Sciatic nerve (tissue), 2 donors: ENCODE measurements at regions not wholly inside any gene's neighbourhood (a gene's known extent, or its start where the extent isn't known, plus 50 kb on each side); places are given as distances from the start of the nearest gene placed in this dataset.

Source experiments
- ATAC-seq: fragments of 200-7000 bp; cut with Tn5 transposase; one replicate; pipeline ENCODE4 v1.9.1; 2020; ENCODE audit warnings: mild to moderate bottlenecking, moderate library complexity
- DNase-seq: peaks from one replicate; pipeline ENCODE4 v3.0.0-alpha.2; 2020; ENCODE audit warnings: low spot score
- intact Hi-C: fragments of 100-400 bp; cut with DNase I; formaldehyde crosslinking; loops from one replicate; pipeline ENCODE4 v1.14.2; 2022
- donor health status: DM: no; HTN: no; CAD: no.
- donor health status: DM: no; HTN: no; CAD: no.

DNA sequence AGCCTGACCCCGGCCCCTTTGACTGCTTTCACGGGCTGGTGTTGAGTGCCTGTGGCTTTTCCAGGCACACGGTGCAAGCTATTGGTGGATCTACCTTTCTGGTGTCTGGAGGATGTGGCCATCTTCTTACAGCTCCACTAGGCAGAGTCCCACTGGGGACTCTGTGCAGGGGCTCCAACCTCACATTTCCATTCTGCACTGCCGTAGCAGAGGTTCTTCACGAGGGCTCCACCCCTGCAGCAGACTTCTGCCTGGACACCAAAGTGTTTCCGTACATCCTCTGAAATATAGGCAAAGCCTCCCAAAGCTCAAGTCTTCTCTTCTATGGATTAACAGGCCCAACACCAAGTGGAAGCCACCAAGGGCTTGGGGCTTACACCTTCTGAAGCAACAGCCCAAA is 691.5 kb upstream of the POU3F2 start:
- intact Hi-C loops = no loop called here
- DNase-seq (no peak), ATAC-seq (no peak)

DNA sequence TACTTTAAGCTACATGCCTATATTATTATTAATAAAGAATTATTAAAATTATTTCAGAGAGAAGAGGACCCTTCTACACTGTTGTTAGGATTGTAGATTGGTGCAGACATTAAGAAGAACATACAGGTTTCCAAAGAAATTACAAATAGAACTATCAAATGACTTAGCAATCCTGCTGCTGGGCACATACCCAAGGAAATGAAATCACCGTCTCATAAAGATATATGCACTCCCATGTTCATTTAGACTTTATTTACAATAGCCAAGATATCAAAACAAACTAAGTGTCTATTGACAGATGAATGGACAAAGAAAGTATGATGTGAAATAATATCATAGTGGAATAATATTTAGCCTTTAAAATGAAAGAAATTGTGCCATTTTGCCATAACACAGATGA is 687.7 kb upstream of the POU3F2 start:
- intact Hi-C loops = no loop called here
- ATAC-seq (no peak), DNase-seq (no peak)

DNA sequence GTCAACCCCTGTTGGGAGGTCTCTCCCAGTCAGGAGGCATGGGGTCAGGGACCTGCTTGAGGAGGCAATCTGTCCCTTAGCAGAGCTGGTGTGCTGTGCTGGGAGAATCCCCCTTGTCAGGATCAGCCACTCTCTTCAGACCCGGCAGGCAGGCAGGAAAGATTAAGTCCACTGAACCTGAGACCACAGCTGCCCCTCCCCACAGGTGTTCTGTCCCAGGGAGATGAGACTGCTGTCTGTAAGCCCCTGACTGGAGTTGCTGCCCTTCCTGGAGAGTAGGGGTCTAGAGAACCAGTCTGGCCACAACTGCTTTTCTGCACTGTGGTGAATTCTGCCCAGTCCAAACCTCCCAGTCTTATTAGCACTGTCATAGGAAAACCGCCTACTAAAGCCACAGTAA is 677.8 kb upstream of the POU3F2 start:
- intact Hi-C loops = no loop called here
- ATAC-seq (no peak), DNase-seq (no peak)

DNA sequence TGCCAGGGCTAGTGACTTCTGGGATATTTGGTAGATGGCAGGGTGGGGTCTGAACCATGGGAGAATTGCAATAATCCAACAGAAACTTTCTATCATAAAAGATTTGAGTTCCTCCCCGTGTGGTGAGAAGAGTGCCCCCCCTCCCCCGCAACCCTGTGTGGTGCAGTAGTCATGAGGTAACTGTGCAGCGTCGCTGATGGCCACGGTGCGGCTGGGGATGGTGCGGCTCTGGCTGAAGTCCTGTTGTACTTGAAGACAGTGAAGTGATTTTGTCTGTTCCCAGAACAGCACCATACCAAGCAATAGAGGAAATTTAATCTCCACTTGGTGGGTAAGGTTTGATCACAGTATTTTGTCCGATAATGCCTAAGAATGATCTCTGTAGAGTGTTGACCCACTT is 654.8 kb upstream of the POU3F2 start:
- ATAC-seq (no peak), DNase-seq (no peak)
- intact Hi-C loops = loop anchor here (5.0 kb wide), 1 partner anchor 1253 kb away; no protein-coding TSS in a partner anchor

DNA sequence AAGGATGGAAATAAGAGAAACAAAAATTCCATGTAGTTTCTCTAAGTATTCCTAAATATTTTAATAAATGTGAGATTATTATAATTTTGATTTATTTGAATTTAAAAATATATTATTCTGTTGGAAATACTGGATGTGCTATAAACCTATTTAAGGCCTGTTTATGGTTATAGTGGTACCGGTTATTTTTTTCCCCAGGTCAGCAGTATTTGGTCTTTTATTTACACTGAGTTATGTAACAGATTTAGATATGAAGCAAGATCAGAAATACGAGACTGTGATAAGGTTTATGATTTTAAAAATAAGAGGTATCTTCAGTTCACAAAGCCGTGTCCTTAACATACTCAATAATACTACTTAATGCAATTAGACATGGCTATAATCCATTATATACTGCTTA is 634.3 kb upstream of the POU3F2 start:
- DNase-seq (no peak), ATAC-seq (no peak)
- intact Hi-C loops = no loop called here

DNA sequence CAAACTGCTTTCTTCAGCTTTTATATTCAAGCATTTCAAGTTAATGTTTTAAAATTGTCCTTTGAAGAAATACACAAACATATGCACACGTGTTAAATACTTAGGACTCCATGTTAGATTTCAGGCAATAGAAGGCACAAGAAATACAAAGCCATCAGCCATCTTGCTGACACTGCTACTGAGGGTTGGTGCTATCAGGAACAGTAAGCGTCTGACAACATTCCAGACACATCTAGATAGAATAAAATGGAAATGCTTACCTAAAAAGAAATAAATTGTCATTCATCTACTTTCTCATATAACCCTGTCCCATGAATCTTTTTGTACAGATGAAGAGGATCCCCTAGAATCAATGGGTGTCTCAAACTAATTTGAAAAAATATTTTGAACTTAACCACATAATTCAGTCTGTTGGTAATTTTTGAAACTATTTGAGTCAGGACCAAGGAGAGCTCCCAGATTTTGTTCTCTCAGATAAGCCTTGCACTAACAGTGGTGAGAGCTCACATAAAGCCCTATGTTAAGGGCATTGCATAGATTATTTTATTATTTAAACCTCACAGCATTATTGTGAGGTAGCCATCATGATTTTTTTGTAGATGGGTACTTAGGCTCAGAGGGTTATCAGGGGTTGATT is 631.1 kb upstream of the POU3F2 start:
- DNase-seq (no peak), ATAC-seq (no peak)
- intact Hi-C loops = no loop called here

DNA sequence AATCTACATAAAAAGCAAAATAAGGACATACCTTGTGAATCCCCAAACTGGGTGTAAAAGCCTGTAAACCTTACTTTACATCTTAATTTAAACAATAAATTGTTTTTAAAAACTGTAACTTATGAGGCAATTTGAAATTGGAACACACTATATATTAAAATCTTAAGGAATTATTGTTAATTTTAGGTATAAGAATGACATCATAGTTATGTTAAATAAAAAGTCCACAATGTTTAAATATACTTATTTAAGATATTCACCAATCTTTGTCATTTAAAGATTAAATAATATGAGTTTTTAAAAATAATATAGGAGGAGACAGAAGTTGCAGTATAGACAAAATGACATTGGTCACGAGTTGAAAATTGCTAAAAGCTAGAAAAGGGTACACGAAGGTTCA is 621.9 kb upstream of the POU3F2 start:
- DNase-seq = no peak
- no peak for ATAC-seq
- intact Hi-C loops = no loop called here

DNA sequence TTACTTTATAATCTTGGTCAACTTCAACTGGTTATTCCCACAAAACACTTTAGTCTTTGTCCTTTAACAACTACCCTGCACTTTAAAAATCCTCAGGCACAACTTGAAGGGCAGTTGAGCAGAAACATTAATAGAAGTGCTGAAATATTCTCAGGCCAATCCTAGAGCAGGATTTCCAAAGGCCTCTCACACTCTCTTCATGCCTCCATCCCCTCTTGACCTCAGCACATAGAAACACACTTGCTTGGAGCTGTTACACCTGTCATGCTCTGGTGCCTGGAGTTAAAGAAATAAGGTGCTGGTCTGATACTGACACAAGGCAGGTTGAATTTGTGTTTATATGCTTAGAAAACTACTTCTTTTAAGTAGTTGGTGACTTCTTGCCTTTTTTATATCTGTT is 618.8 kb upstream of the POU3F2 start:
- intact Hi-C loops = no loop called here
- ATAC-seq = no peak
- DNase-seq = no peak

DNA sequence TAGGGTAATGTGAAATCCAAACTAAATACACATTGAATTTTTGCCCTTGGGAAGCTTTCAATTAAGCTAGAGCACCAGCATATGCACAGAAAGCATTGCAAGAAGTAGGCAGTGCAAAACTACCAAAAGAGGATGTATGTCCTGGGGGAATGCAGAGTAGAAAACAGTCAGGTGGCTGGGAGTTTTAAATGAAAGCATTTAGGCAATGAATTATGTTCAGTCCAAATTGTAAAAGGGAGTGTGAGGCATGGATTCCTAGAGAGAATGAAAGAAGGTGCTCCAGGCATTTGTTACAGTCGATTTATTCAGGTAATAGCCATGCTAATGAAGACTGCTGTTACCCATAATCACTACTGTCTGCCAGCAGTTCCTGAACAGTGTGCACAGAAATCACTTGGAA is 604.1 kb upstream of the POU3F2 start:
- ATAC-seq = no peak
- intact Hi-C loops = no loop called here

DNA sequence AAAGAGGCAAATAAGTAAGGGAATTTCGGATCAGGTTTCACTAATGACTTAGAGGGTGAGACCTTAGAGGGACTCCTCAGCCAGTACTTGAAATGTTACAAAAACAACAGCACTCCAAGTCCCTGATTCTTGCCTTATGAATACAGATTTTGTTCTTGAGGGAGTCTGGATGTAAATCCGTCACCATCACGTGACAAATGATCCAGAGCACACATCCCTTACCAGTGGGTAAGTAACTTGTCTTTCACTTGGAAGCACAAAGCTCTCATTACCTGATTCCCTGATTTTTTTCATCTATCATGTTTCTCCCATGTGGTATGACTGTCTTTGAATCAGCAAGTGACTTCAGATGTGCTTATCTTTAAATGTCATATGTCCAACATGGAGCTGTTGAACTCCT is 595.3 kb upstream of the POU3F2 start:
- DNase-seq (no peak), ATAC-seq (no peak)
- intact Hi-C loops = no loop called here

More for the DNA sequence above, 604.1 kb upstream of the POU3F2 start:
- no peak for DNase-seq

DNA sequence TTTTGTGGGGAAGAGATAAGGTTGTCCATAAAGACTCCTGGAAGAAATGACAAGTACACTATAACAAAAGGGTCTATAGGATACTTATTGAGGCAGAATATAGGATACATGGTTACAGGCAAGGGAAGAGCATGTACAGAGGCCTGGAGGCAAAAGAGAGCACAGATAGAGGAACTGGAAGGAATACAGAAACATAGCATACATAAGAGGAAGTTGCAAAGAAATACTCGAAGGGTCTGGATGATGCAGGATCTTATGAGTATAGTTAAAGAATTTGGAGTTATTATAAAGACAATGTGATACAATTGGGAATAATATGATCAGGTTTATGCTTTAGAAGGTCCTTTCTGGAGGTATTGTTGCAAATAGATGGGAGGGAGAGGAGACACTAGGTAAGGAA is 592.7 kb upstream of the POU3F2 start:
- DNase-seq = no peak
- intact Hi-C loops = no loop called here
- no peak for ATAC-seq

DNA sequence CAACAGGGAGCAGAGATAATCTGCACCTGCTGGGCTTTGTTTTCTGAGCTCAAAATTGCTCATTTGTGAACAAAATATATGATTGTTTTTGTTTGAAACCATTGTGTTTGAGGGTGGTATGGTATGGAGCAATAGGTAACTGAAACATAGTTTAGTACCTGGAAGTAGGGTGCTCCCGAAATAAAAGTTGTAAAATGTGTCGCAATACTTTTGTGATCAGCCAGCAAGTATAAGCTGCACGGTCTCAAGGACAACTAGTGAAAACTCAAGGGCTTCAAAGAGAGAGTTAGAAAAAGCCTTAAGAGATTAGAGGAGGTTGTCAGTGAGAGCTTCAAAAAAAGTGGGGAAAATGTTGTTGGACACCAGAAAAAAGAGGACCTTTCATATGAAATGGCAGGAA is 579.8 kb upstream of the POU3F2 start:
- no peak for ATAC-seq
- no peak for DNase-seq
- intact Hi-C loops = no loop called here

DNA sequence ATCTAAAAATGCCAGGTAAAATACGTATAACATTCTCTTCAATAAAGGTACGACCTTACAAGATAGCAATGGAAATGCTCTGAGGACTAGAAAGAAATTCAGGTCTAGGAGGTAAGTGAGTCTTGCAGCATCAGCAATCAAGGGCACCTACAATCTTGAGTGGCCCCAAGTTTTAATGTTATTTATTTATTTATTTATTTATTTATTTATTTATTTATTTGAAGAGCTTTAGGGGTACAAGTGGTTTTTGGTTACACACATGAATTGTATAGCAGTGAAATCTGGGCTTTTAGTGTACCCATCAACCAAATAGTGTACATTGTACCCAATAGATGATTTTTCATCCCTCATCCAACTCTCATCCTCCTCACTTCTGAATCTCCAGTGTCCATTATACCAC is 574.0 kb upstream of the POU3F2 start:
- DNase-seq = no peak
- intact Hi-C loops = no loop called here
- no peak for ATAC-seq

DNA sequence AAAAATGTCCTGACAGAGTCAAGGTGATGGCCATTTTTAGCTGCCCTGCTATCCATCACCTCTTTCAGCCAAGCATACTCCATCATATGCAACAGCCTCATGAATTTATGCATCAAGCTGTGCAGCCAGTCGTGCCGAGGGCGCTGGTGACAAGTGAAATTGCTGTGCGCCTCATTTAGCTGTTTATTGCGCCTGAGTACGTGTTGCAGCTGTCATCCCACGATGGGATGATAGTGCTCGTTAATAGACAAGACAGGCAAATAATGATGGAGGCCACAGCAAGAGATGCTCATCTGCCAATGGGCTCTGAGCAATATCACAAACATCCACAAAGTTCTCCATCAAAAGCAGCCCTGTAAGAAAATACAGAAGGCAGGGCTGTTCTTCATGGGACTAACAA is 562.3 kb upstream of the POU3F2 start:
- ATAC-seq = no peak
- no peak for DNase-seq
- intact Hi-C loops = no loop called here

DNA sequence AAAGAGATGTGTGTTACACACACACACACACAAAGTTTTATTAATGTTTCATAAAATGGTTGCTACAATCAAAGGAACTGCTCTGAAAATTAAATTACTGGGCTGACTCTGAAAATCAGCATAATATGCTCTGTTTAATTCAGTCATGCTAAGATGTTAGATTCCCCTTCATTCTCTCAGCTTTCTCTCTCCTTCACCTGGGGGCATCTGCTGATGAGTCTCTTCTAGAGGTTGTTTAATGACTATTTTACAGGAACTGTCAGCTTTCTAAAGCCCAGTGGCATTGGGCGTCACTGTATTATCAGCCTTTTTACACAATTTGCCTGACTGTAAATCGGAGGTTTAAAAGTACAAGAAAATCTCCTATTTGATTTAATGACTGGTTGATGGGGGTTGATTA is 559.7 kb upstream of the POU3F2 start:
- DNase-seq = no peak
- intact Hi-C loops = no loop called here
- ATAC-seq = no peak

DNA sequence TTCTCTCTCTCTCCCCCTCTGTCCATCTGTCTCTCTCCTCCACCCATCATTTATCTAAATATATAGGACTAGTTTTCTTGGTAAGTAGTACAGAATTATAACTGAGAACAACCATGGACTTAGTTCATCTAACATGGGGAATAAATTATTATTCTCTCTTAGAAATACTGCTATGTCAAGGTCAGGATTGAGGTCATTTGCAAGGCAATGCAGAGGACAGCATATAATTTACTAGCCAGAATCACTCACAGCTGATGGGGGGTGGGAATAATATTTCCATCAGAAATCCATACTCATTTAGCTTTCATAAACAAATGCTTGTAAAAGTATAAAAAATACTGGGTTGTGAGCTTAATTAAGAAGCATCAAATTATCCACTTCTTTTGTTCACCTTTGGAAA is 553.9 kb upstream of the POU3F2 start:
- intact Hi-C loops = no loop called here

DNA sequence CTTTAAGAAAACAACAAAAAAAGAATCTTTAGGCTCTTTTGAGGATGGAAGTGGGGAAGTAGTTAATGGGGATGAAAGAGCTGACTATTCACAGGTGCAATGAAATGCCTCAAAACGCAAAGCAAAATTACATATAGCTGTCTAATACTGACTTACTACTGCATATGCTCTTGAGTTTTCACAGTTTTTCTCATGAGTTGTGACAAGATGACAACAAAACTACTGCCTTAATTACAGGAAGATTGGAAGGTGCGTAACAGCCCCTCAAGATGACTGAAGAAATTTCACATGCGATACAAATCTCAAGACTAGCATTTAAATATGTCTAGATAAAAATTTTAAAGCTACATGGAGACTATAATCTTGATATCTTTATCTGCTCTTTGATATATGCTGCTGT is 547.8 kb upstream of the POU3F2 start:
- ATAC-seq = no peak
- DNase-seq = no peak
- intact Hi-C loops = no loop called here

More for the DNA sequence above, 553.9 kb upstream of the POU3F2 start:
- DNase-seq = no peak
- no peak for ATAC-seq

DNA sequence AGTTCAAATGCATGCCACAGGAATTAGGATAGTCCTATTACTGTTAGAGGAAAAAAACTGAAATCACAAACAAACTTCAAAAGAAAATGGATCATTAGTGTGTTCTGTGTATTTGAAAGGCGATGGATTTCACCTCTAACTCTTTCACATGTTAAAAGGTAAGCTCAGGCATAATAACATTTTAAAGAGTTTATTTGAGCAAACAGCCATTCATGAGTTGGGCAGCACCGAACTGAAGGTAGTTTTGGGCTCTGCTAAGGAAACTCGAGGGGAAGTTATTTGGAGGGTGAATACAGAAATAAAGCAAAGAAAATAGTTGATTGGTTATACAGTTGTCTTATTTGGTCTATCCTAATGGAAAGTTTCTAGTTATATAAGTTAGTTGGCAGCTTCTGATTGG is 546.5 kb upstream of the POU3F2 start:
- ATAC-seq (no peak), DNase-seq (no peak)
- intact Hi-C loops = no loop called here

DNA sequence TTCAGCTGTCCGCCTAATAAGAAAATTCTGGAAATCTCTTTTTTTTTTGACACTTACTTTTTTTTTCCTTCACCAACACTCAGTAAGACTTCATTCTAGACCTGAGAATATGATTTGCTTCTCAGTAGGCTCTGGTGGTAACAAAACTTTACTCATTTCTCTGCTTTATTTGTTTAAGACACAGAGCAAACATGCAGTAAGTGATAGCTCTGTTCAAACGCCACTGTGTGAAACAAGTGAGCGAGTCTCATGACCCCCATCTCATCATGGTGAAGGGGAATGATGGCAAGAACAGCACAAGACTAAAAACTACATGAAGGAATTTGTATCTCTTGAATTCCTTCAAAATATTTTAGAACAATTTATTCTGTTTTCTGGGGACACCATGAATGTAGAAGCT is 541.6 kb upstream of the POU3F2 start:
- ATAC-seq (no peak), DNase-seq (no peak)
- intact Hi-C loops = no loop called here

DNA sequence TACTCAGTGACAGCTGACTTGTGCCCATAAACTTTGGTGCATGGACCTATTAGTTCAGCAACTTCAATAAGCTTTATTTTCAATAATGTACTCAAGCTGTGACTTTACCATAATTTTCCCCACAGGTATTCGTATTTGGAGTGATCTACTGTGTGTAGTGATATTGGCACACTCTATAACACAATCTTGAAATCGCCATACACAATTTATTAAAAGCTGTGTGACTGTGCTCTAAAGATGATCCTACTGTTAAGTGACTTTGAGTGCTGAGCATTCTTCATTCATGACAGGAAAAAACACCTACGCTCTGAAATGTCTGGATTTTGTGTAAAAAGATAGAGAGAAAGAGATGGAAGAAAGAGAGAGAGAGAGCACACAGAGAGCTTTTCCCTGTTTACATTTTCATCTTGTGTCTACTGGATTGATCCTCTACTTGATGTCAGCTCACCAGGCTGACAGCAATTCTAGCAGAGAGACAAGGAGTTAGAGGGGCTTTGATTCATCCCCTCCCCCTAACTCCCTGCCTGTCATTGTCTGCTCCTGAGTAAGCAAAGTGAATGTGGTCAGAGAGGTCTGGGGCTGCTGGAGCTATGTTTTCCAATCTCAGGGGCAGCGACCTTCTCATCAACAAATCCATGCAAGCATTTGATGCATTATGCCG is 538.7 kb upstream of the POU3F2 start:
- intact Hi-C loops = no loop called here
- ATAC-seq (no peak), DNase-seq (no peak)

DNA sequence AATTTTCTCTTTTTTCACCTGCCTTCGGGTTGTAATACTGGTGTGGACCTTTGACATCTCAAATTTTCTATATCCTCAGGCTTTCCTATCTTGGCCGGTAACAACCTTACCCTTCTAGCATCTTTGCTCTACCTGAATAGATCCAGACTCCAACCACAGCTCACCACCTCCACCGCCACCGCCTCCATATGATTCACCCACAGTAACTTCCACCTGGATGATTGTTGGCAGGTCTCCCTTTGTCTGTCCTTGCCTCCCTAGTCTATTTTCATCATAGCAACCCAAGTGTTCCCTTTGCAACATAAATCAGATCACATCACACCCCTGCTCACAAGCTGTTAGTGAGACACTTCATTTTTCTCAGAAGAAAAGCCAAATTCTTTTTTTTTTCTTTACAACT is 525.8 kb upstream of the POU3F2 start:
- ATAC-seq (no peak), DNase-seq (no peak)

More for the DNA sequence above, 525.8 kb upstream of the POU3F2 start:
- intact Hi-C loops = no loop called here
